ENCODE measurements at regions not wholly inside any gene's neighbourhood (a gene's known extent, or its start where the extent isn't known, plus 50 kb on each side); places are given as distances from the start of the nearest gene placed in this dataset.

DNA sequence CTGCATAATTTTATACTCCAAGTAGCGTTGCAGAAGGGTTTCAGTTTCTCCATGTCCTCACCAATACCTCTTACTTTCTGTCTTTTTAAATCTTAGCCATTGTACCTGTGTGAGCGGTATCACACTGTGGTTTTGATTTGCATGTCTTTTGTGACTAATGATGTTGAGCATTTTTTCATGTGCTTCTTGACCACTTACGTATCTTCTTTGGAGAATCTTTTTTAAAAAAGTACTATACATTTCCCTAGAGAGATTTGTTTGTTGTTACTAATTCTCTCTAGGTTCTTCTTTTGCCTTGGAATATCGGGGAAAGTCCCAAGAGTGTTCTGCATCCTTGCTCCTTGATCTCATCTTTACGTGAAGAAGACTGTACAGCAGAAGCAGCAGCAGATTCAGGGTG, 81.8 kb upstream of the WARS2 start:
- Histone ChIP-seq H3K4me2 (replicated peaks; ENCODE audit: extremely low read depth, low read length, poor library complexity, severe bottlenecking) (no peak overlapping the region), H3K9ac (ENCODE audit: insufficient read depth, low read length, poor library complexity, severe bottlenecking) (no peak overlapping the region), H4K20me1 (ENCODE audit: insufficient read depth, low read length) (no peaks in the 10 kb centered on the region), H3K27ac (ENCODE audit: low read depth in 1 of 2, low read length in 2 of 2) (no peak overlapping the region), H3K79me2 (ENCODE audit: insufficient read depth, low read length) (no peaks in the 10 kb centered on the region), H3K36me3 (replicated peaks in 1 of 2; ENCODE audit: control insufficient read depth in 1 of 2, insufficient read depth in 2 of 2, low read length in 2 of 2) (no peaks in the 10 kb centered on the region), H3K4me1 (ENCODE audit: control insufficient read depth in 1 of 2, insufficient read depth in 2 of 2, low read length in 2 of 2) (no peaks in the 10 kb centered on the region), H3K27me3 (ENCODE audit: control insufficient read depth in 2 of 2, insufficient read depth in 2 of 2, low read length in 2 of 2) (no peaks in the 10 kb centered on the region), H3K9me3 (replicated peaks in 1 of 2; ENCODE audit: control insufficient read depth in 1 of 2, insufficient read depth in 1 of 2, low read length in 2 of 2) (no peaks in the 10 kb centered on the region), H2AFZ (ENCODE audit: insufficient read depth, low read depth, low read length, poor library complexity, severe bottlenecking) (no peak overlapping the region), H3K4me3 (replicated peaks in 1 of 3; ENCODE audit: low read depth in 2 of 3, low read length in 3 of 3) (no peak overlapping the region)
- H3K4me3 Mint-ChIP-seq: no peak overlapping the region
- intact Hi-C loops (cut with micrococcal nuclease): no loop called here
- H3K36me3 Mint-ChIP-seq: no peaks in the 10 kb centered on the region
- no peaks in the 10 kb centered on the region for H3K4me1 Mint-ChIP-seq
- 100% methylated on average over 1 of the region's 5 CpGs for WGBS (ENCODE audit: insufficient coverage)
- no peak for DNase-seq
- no peak overlapping the region for H3K27ac Mint-ChIP-seq
- TF ChIP-seq, protein P1, sequence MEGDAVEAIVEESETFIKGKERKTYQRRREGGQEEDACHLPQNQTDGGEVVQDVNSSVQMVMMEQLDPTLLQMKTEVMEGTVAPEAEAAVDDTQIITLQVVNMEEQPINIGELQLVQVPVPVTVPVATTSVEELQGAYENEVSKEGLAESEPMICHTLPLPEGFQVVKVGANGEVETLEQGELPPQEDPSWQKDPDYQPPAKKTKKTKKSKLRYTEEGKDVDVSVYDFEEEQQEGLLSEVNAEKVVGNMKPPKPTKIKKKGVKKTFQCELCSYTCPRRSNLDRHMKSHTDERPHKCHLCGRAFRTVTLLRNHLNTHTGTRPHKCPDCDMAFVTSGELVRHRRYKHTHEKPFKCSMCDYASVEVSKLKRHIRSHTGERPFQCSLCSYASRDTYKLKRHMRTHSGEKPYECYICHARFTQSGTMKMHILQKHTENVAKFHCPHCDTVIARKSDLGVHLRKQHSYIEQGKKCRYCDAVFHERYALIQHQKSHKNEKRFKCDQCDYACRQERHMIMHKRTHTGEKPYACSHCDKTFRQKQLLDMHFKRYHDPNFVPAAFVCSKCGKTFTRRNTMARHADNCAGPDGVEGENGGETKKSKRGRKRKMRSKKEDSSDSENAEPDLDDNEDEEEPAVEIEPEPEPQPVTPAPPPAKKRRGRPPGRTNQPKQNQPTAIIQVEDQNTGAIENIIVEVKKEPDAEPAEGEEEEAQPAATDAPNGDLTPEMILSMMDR (IDR thresholded peaks at IDR 0.05): no peak
- peaks cover 0 to 5% (median 0%) of the 10 kb centered on the region in 7 donors for H3K9me3 Mint-ChIP-seq
- no peaks in the 10 kb centered on the region for H3K27me3 Mint-ChIP-seq (ENCODE audit: low read depth in 3 of 3)

DNA sequence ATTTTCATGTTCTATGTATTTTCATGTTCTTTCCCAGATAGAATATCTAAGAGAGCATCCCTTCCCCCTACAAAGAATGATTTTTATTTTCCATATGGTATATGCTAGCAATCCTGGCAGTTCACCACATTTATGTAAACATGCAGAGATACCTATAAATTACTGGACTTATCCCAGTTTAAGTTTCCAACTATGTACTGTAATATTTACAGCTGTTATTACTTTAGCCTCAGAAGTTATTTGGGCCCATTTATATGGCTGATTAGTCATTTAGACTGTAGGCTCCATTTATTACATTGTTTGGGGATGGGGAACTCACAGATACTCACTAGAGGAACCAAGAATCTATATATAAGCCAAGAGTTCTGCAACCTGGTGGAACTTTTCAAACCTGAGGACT, 84.8 kb upstream of the WARS2 start:
- H3K79me2 ChIP-seq (ENCODE audit: insufficient read depth, low read length): no peaks in the 10 kb centered on the region
- H3K36me3 ChIP-seq (replicated peaks in 1 of 2; ENCODE audit: control insufficient read depth in 1 of 2, insufficient read depth in 2 of 2, low read length in 2 of 2): no peaks in the 10 kb centered on the region
- Mint-ChIP-seq H3K27me3 (ENCODE audit: low read depth in 3 of 3) (no peaks in the 10 kb centered on the region), H3K36me3 (no peaks in the 10 kb centered on the region), H3K4me1 (no peaks in the 10 kb centered on the region), H3K9me3 (peaks cover 0 to 5% (median 0%) of the 10 kb centered on the region in 7 donors), H3K27ac (no peak overlapping the region), H3K4me3 (no peak overlapping the region)
- no peak overlapping the region for H3K4me3 ChIP-seq (replicated peaks in 1 of 3; ENCODE audit: low read depth in 2 of 3, low read length in 3 of 3)
- TF ChIP-seq, protein P1 (IDR thresholded peaks at IDR 0.05): no peak
- no peaks in the 10 kb centered on the region for H3K27me3 ChIP-seq (ENCODE audit: control insufficient read depth in 2 of 2, insufficient read depth in 2 of 2, low read length in 2 of 2)
- H3K4me2 ChIP-seq (replicated peaks; ENCODE audit: extremely low read depth, low read length, poor library complexity, severe bottlenecking): no peak overlapping the region
- no peaks in the 10 kb centered on the region for H3K4me1 ChIP-seq (ENCODE audit: control insufficient read depth in 1 of 2, insufficient read depth in 2 of 2, low read length in 2 of 2)
- H3K27ac ChIP-seq (ENCODE audit: low read depth in 1 of 2, low read length in 2 of 2): no peak overlapping the region
- no peak overlapping the region for H3K9ac ChIP-seq (ENCODE audit: insufficient read depth, low read length, poor library complexity, severe bottlenecking)
- no peaks in the 10 kb centered on the region for H3K9me3 ChIP-seq (replicated peaks in 1 of 2; ENCODE audit: control insufficient read depth in 1 of 2, insufficient read depth in 1 of 2, low read length in 2 of 2)
- no peak overlapping the region for H2AFZ ChIP-seq (ENCODE audit: insufficient read depth, low read depth, low read length, poor library complexity, severe bottlenecking)
- intact Hi-C loops (cut with micrococcal nuclease): no loop called here
- no peak for DNase-seq
- no peaks in the 10 kb centered on the region for H4K20me1 ChIP-seq (ENCODE audit: insufficient read depth, low read length)

All from CD14-positive monocyte (primary cell).